Right forelimb (tissue), 1 donor: ENCODE measurements at regions not wholly inside any gene's neighbourhood (a gene's known extent, or its start where the extent isn't known, plus 50 kb on each side); places are given as distances from the start of the nearest gene placed in this dataset.

ENCODE experiments used
- DNase-seq: peaks from one replicate; pipeline ENCODE4 v3.0.0-alpha.2; 2018

DNA sequence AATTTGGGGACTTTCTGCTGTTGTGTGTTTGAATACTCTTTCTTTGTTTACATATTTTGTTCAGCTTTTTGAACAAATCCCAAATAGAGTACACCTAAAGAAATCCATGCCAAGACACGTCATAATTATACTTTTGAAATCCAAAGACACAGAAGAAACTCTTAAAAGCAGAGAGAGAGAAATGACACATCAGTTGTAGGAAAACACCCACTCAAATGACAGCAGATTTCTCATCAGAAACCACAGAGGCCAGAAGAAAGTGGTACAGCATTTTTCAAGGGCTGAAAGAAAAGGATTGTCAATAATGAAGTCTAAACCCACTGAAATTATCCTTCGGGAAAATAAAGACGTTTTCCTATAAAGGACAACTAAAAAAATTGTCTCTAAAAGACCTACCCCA lies 378.6 kb downstream of the GADD45G start:
- DNase-seq, result no peak

DNA sequence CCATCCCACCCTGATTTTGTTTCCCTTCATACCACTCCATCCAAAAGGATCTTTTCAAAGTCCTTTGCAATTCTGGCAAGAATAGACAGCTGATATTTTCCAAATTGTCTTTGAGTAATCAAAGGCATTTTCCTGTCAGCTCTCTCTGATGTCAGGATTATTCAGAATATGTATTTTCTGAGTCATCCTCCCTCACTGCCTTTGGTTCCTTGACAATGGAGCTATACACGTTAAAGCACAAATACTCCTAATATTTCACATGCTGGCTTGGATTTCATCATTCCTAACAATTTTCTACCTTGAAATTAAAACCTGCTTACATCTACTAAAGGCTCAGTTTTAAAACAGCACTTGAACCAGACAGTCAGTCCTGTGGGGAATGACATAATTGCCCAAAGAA lies 379.4 kb downstream of the GADD45G start:
- no peak for DNase-seq

DNA sequence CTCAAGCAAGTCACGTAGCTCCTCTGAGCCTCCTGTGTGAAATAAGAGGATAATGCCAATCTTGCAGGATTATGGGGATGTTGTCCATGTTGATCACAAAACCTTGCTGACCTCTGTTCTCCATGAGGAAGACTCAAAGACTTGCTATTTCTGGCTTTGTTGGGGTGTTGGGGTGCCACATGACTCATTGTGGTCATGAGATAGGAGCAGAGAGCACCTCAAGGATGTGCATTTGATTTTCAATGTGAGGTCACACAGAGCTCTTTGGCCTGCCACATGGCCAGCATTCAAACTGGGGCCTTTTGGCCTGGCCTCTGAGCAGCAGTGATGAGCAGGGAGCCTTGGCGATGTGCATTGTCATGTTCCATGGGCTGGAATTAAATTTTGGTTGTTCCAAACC lies 380.3 kb downstream of the GADD45G start:
- no peak for DNase-seq

DNA sequence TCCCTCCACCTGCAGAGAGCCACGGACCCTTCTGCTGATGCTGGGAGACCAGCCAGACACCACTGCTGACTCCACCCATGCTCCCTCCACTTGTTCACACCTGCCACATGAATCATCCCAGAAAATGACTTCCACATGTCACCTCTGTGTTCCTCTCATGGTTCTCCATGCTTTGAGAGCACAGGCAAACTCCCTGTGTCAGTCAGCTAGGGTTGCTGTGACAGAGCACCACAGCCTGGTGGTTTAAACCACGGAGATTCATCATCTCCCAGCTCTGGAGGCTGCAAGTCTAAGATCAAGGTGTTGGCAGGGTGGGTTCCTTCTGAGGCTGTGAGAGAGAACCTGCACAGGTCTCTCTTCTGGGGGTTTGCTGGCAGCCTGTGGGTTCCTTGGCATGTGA lies 381.4 kb downstream of the GADD45G start:
- no peak for DNase-seq

DNA sequence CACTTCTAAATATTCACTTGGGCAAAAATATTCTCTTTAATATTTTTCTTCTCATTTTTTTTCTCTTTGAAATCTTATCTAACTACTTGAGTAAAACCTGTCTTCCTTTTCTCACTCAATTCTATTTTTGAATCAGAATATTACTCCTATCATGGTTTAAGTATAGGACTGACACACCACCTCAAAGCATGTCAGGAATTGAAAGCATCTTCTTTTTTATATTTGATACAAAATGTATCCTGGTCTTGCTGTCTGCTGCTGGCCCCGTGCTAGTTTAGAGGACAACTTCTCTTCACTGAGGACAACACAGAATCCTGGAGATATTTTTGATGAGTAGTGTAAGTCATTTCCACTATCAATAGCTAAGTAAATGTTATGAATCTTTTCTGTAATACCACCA lies 383.6 kb downstream of the GADD45G start:
- no peak for DNase-seq

DNA sequence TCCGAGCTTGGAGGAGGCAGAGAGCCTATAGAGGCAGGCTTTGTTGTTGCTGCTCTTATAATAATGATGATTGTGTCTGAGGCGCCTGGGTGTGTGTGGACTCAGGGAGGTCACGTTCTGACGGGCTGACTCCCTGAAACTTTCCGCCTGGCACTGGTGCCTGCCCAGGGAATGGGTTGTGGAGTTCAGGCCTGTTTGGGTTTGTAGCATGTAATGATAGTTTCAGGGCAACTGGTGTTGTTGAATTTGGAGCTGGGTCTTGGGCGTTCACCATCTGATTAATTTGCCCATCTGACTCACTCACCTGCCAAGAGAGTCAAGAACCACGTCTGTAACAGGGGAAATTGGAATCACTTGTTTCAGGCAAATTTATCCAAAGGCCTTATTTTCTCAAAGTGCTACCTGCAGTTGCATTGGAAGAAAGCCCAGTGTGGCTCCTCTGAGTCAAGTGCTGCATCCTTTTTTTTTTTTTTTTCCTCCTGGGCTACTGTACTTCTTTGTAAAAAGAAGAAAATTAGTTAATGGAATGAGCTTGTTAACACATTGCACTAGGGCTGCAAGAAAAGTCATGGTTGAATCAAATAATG lies 386.5 kb downstream of the GADD45G start:
- no peak for DNase-seq

DNA sequence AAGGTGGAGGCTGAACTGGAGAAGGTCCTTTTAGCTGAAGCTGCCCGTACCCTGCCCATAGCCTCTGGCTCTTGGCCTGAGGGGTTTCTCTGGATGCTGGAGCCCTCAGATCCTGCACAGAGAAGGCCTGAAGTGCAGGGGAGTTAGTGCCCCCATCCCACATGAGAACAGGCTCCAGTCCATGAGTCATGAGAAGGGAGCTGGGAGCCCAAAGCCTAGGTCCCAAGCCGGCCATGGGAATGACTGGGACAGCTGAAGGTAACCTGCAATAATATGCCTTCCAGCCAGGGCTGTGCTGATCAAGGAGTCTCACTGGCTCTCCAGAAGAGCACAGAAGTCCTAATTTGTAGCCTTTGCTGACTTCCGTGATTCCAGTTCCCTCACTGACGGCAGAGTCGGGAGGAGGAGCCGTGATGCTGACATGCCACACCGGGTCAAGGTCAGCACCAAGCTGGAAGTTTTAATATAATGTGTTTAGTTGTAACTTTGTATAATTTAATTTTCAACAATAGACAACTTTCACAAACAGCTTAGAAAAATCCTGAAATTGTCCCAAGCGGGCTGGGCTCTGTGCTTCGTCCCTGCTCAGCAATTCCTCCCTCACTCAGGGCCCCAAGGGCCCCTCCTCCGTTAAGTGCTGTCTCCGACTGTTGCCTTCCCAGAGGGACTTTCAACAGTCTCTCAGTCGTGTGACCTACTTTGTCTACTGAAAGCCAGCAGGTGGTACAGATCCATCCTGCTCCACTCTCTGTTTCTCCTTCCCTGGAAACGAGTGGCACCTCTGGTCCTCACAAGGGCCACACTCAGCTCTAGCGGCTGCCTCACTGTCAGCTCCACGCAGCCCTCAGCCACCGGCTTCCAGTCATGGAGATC lies 387.8 kb downstream of the GADD45G start:
- DNase-seq, result no peak

DNA sequence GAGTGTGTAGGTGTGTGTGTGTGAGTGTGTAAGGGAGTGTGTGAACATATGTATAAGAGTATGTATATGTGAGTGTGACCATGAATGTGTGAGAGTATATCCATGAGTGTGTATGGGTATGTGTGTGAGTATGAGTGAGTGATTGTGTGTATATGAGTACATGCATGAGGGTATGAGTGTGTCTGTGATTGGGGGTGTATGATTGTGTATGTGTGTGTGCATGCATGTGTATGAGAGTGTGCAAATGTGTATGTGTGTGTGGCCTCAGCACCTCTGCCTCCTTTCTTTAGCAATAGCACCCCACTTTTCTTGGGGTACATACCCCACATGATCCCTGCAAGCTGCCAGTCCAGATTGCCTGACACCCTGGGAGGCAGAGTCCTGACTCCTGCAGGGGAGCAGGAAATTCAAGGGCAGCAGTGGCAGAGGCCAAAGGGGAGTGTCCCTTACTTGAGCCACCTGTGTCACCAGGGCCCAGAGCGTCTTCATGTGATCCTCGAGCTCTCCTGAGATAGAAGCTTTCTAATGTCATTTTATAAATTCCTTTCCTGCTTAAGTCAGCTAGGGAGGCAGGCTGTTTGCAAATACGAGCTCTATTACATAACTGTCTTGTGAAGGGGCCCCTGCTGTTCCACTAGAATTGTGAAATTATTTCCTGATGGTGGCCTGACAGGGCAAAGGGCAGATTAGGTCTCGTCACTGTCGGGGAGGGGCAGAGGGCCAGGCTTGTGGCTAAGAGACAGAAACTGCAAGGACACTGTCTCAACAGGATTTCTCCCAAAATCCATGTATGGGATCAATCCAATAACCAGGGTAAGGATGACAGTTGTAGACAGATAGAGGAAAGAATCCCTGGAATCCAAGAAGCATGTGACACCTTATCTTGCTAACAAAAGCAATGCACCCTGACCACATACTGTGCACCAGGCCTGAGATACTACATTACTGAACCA lies 389.1 kb downstream of the GADD45G start:
- DNase-seq, result no peak

DNA sequence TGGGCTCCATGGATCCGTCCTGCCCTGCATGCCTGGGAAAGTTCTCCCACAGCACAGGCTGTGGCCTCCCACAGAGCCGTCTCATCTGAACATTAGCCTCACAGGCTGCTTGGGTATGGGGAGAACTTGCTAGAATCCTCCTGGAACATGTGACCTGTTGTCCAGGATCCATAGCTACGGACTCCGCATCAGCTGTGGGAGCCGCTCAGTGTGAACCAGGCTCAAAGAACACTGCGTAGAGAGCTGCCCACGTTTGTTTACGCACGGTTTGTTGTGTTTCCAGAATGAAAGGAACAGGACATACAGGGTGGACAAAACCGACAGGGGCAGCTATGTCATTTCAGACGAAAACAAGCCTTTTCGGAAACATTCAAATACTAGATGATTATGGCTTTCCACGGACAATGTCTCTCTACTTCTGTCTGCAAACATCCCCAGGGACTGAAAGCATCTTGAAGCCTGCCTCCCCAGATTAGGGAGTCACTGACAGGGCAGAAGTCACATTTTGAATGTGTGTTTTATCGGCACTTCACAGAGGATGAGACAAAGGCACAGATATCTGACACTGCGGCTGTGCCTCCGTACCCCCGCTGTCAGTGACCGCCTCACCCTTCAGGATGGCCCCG lies 390.3 kb downstream of the GADD45G start:
- no peak for DNase-seq

DNA sequence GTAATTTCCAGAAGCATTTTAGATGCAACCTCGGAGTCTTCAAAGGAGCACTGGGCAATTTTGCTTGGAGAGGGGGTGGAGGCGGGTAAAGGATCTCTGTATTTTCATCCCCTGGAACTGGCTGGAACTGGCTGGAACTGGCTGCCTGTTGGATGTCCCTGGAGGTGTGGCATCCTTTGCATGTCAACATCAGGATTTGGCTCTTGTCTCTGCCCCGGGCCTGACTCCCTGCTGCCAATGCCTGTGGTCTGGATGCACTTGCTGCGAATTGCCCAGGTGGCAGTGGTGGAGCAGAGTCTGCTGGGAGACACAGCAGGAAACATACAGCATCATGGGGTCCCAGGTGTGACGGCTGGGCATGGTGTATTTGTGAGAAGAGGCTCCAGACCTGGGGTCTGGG lies 391.3 kb downstream of the GADD45G start:
- no peak for DNase-seq

DNA sequence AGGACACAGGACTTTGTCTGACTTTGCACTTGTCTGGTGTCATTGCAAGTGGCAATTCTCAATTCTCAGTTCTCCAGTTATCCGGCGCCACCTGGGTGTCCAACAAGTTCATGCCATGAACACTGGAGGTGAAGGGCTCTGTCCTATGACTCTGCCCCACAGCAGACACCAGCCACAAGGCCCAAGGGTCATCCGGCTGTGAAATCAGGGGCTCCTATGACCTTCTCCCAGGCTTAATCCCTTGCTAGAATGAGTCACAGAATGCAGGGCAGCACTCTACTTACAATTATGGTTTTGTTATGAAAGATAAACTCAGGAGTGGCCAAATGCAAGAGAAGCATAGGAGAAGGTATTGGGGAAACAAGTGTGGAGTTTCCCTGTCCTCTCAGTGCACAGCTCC lies 392.0 kb downstream of the GADD45G start:
- no peak for DNase-seq

DNA sequence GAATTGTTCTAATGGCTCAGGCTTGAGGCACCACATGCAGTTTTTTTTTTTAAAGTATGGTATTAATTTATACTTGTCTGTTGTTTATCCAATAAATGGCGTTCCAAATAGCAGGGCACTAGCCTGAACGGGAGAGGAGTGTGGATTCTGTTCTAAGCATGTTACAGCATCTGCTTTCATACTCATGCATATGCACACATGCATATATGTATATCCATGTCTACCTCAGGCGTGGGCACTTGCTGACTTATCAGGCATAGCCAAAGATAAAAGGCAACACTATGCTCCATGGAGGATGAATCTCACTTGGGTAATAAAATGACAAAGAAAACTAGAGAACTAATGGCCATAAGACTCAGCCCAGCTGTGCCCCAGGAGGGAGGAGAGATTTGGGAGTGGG lies 393.8 kb downstream of the GADD45G start:
- no peak for DNase-seq

DNA sequence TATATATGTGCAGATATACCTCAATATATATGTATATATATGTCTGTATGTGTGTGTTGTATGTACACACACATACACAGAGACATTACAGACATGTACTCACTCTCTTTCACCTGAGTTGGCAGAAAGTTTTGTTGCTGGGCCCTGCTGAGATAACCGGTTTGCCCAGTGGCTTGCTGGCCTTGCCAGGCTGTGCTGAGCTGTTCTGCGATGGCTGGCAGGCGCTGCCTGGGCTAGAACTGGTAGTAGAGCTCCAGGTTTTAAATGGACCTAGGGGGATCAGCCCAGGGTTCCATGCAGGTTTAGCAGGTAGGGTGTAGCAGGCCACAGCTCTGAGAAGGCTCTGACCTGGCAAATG lies 394.3 kb downstream of the GADD45G start:
- no peak for DNase-seq

DNA sequence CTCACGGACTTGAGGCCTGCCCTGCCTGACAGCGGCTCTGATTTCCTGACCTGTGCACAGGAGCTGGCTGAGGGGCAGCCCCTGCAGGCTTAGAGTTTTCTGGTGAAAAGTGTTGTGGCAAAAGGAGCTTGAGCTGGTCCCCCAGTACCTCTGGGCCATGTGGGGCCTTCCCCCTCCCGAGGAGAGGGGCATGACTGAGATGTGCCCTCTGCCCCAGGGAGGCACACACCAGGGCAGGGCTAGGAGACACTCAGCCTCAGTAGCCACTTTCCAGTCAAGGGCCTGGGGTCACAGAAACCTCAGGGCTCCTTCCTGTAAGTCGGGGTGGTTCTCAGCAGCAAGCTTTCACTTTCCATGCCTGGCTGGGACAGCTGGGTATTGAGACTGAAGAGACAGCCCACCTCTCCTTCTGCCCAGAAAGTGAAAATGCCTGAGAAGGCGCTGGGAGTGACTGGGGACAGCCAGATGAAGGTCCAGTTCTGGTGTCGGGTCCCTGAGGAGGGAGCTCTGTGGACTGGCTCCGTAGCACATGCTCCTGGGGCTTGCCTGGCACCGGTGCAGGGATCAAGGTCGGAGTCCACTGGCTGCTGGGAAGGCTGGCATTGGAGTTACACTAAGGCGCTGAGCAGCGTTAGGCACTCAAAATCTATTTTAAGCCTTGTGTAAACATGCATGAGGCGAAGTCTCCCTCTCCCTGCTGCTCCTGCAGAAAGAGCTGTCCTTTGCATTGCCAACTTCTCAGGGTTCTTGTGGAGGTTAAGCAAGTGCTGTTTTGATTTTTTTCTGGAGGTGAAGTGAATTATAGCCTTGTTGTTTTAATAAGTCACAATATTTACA lies 394.9 kb downstream of the GADD45G start:
- peak; percentile 67 for DNase-seq

DNA sequence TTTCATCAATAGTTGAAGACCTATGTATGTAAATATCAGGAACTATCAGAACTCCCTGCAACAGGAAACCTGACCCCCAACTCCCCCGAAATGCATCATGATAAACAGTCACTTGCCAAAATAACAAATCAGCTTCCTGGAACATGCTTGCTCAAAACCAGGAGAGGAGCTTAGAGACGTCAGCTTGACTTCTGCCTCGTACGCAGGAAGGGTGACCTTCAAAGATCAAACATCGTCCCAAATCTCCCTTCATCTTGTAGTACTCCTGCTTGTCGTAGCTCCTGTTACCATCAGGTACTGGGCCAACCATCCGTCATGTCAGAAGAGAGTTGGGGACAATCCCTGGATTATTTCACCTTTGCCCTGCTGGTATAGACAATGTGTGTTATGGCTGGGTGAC lies 396.1 kb downstream of the GADD45G start:
- no peak for DNase-seq

DNA sequence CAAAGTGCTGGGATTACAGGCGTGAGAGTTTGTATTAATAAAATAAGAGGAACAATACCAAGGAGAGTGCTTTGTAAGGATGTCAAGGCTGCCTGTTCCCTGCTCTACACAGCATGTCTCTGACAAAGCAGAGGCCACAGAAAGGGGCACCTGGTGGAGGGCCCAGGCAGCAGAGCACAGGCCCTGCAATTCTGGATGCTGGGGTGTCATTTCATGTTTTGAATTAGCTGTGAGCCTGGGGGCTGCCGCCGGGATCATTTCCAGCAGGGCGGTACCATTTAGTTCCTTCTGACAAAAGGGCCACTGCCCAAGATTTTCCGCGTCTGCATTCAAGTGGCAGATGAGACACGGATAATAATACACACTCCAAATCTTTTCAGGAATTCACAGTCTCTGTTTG lies 396.9 kb downstream of the GADD45G start:
- DNase-seq, result no peak

DNA sequence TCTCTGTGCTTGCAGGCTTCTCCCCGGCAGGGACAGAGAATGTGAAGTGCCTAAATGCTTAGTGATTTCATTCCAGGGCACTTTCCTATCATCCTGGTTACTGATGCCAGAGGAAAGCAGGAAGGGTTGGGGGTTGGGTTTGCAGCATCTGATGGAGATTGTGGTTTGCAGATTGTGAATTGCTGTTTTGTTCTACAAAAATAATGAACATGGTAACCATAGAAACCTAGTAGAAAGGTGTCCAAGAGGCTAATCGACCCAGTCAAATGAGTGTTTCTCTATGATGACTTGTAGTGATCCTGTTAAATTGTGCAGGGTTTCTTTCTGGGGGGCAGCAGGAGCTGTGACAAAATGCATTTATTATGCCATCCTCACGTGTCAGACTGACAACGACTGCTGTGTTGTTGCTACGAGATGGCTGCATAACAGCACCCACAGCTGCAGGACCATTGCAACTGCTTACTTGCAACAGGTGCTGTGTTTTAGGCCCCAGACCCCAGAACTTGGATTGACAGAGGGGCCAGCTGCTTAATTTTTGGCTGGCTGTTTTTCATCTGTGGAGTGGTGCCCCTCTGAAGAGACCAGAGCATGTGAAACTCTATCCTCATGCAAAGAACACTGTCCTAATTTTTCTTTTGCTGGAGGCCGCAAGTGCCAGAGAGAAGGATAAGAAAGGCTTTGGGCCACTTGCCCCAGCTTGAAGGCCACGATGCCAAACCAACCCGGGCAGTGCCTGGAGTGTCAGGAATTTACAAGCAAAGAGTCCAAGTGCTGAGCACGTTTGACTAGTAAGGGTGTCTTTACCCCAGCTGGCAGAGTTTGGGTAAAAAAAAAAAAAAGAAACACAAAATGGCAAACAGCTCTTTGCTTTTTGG lies 397.8 kb downstream of the GADD45G start:
- peak; percentile 75 for DNase-seq

DNA sequence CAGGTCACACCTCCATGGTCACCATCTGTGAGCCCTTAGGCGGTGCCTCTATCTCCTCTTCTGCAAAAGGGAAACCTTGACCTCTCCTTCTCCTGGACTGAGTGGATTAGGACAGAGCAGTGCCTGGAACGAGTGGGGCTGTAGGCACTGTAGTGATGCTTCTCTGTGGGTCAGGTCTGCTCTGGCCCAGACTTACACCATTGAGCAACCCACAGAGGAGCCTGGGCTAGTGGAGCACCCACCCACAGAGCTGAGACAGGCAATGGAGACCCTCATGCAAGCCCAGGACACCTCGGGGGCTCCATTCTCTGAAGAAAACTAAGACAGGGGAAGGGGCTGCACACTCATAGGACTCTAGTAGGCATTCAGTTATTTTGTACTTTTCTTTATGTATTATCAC lies 400.6 kb downstream of the GADD45G start:
- no peak for DNase-seq

DNA sequence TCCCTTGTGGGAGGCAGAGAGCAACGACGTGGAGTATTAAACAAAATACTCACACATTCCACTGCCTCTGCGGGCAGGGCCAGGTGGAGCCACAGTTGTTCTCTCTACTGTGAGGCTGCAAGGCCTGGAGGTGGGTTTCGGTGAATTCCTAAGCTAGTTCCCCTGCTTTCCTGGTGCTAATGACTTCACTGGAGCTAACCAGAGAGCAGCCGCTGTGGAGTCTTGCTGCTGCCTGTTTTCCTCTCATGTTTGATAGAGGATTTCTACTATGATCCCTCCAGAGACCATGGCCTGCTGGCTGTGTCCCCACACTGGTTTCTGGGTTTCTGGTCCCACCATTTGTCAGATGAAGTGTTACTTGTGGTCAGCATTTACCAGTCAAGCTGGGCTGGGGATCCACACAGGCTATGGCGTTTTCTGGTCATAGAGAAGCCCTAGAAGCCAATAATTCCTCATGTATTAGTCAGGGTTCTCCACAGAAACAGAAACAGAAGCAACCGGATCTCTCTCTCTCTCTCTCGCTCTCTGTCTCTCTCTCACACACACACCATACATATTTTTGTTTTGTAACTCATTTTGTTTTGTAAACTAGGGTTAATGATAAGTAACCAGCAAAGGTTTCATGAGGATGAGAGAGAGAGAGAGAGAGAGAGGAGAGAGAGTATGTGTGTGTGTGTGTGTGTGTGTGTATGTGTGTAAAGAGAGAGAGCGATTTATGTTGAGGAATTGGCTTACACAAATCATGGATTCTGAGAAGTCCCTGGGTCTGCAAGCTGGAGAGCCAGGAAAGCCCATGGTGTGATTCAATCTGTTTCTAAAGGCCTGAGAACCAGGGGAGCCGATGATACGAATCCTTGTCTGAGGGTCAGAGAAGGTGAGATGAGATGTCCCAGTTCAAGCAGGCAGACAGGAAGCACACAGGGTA lies 403.0 kb downstream of the GADD45G start:
- no peak for DNase-seq

DNA sequence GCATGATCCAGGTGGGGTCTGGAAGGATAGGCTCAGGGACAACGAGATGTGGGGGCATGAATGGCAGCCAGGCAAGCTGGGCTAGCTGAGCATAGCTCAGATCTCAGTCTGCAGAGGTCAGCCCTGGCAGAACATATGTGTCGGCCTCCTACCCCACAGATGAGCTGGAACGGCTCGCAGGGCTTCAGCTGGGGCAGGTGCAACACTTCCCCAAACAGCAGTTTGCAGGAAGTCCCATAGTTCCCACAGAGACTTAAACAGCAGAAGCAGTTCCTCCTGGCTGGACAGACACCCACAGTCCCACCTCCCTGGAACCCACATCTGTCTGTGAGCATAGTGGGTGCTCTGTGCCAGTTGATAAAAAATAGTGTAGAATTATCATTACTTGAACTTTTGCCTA lies 404.6 kb downstream of the GADD45G start:
- DNase-seq, result no peak
